ENCODE measurements at regions not wholly inside any gene's neighbourhood (a gene's known extent, or its start where the extent isn't known, plus 50 kb on each side); places are given as distances from the start of the nearest gene placed in this dataset.

DNA sequence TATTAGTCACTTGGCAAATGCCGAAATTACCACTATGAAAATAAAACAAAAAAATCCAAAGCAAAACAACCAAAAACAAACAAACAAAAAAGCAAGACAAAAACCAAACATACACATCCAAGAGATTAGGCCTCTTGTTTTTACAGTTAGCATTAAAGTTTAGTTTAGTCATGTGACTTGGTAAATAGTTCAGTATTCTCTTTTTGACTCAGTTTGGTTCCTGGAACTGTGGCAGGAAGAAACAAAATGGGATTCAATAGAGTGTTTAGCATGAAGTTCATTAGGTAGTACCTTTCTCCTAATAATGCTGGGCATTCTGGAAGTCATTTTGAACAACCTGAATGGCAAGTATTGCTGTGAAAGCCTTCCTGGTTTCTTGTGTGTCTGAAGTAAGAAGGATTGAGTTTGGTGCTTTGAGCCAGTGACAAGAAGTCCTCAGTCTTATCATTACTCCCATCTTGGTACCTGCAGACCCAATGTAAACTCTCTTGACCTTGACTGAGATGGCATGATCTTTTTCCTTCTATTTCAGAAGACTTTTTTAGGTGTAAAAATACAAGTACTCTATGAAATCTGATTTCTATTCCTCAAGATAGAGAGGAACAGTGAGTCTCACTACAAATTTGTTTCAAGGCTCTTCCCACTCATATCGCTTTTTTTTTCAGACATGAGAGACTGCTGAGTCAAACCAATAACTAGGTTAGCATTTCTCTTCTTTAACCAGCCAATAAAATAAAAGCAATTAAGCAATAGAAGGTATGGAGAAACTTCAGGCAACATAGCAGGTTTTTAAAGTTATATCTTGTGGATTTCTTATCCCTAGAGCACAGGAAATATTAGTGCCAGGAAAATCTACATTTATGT, 223.6 kb upstream of the PREP start:
- H3K27me3 ChIP-seq (ENCODE audit: insufficient read depth in 3 of 3, low read length in 2 of 3): no peaks in the 10 kb centered on the region
- H3K4me1 ChIP-seq: no peaks in the 10 kb centered on the region
- H3K36me3 ChIP-seq (ENCODE audit: insufficient read depth in 1 of 2, low read depth in 1 of 2): no peaks in the 10 kb centered on the region
- H3K4me3 ChIP-seq: no peak overlapping the region
- ATAC-seq: no peak
- WGBS, 3 donors: 90 to 95% (median 91%) methylated on average over 2 of the region's 2 CpGs
- intact Hi-C loops (cut with DNase I): no loop called here
- H3K9me3 ChIP-seq: no peaks in the 10 kb centered on the region
- TF ChIP-seq, protein P1, sequence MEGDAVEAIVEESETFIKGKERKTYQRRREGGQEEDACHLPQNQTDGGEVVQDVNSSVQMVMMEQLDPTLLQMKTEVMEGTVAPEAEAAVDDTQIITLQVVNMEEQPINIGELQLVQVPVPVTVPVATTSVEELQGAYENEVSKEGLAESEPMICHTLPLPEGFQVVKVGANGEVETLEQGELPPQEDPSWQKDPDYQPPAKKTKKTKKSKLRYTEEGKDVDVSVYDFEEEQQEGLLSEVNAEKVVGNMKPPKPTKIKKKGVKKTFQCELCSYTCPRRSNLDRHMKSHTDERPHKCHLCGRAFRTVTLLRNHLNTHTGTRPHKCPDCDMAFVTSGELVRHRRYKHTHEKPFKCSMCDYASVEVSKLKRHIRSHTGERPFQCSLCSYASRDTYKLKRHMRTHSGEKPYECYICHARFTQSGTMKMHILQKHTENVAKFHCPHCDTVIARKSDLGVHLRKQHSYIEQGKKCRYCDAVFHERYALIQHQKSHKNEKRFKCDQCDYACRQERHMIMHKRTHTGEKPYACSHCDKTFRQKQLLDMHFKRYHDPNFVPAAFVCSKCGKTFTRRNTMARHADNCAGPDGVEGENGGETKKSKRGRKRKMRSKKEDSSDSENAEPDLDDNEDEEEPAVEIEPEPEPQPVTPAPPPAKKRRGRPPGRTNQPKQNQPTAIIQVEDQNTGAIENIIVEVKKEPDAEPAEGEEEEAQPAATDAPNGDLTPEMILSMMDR (IDR thresholded peaks at IDR 0.05): no peak
- no peak overlapping the region for H3K27ac ChIP-seq
- DNase-seq: no peak

GRCh38 chr6:105624021-105624420, 221.1 kb upstream of the PREP start:
- 90 to 96% (median 92%) methylated on average over 3 of the region's 3 CpGs for WGBS, 3 donors
- Histone ChIP-seq H3K4me1 (no peaks in the 10 kb centered on the region), H3K4me3 (no peak overlapping the region), H3K36me3 (ENCODE audit: insufficient read depth in 1 of 2, low read depth in 1 of 2) (no peaks in the 10 kb centered on the region), H3K27me3 (ENCODE audit: insufficient read depth in 3 of 3, low read length in 2 of 3) (no peaks in the 10 kb centered on the region), H3K27ac (no peak overlapping the region), H3K9me3 (no peaks in the 10 kb centered on the region)
- DNase-seq (no peak), ATAC-seq (no peak)
- TF ChIP-seq, protein P1 (IDR thresholded peaks at IDR 0.05): no peak
- intact Hi-C loops (cut with DNase I): no loop called here

DNA sequence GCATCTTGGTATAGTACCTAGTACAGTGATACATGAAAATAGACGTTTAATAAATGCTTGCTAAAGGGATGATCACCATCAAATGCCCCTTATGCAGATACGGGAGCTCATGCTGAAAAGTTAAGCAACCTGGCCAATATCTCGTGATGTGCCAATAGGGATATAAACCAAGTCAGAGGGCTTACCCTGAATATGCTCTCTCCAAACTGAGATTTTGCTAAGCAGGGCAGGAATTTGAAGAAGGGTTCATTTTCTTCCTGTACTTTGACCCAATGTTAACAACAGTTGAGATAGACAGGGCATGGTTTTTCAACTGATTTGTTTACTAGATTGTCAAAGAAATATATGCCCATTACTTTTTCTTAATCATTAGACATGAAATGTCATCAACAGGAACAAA, 219.3 kb upstream of the PREP start:
- Histone ChIP-seq H3K27ac (no peak overlapping the region), H3K36me3 (ENCODE audit: insufficient read depth in 1 of 2, low read depth in 1 of 2) (no peaks in the 10 kb centered on the region), H3K9me3 (no peaks in the 10 kb centered on the region), H3K4me1 (no peaks in the 10 kb centered on the region), H3K27me3 (ENCODE audit: insufficient read depth in 3 of 3, low read length in 2 of 3) (no peaks in the 10 kb centered on the region), H3K4me3 (no peak overlapping the region)
- intact Hi-C loops (cut with DNase I): no loop called here
- TF ChIP-seq, protein P1 (IDR thresholded peaks at IDR 0.05): no peak
- ATAC-seq (no peak), DNase-seq (no peak)
- WGBS, 3 donors: 70 to 80% (median 73%) methylated on average over 3 of the region's 3 CpGs

GRCh38 chr6:105621564-105622175, 218.8 kb upstream of the PREP start:
- intact Hi-C loops (cut with DNase I): no loop called here
- H3K9me3 ChIP-seq: no peaks in the 10 kb centered on the region
- ATAC-seq: no peak
- H3K4me1 ChIP-seq: no peaks in the 10 kb centered on the region
- no peaks in the 10 kb centered on the region for H3K27me3 ChIP-seq (ENCODE audit: insufficient read depth in 3 of 3, low read length in 2 of 3)
- no peaks in the 10 kb centered on the region for H3K36me3 ChIP-seq (ENCODE audit: insufficient read depth in 1 of 2, low read depth in 1 of 2)
- TF ChIP-seq, protein P1 (IDR thresholded peaks at IDR 0.05): no peak
- DNase-seq: no peak
- 79 to 90% (median 83%) methylated on average over 6 of the region's 6 CpGs for WGBS, 3 donors
- H3K4me3 ChIP-seq: no peak overlapping the region
- H3K27ac ChIP-seq: no peak overlapping the region

Measured in psoas muscle (tissue), 7 donors.